Liver (tissue), 3 donors: ENCODE measurements at regions not wholly inside any gene's neighbourhood (a gene's known extent, or its start where the extent isn't known, plus 50 kb on each side); places are given as distances from the start of the nearest gene placed in this dataset.

Source experiments
- FOXA1 ChIP-seq: IDR thresholded peaks from 2 replicates; pipeline ENCODE4 v1.6.1; 2016; ENCODE audit warnings: antibody characterized with exemption
- GABPA ChIP-seq, 2 donors: IDR thresholded peaks in 1 of 2; conservative IDR thresholded peaks in 1 of 2; 2 replicates each; pipeline ENCODE4 v1.6.1; 2016; ENCODE audit warnings: antibody characterized with exemption in 2 of 2, mild to moderate bottlenecking in 1 of 2, moderate library complexity in 1 of 2
- HNF4G ChIP-seq: IDR thresholded peaks from 2 replicates; pipeline ENCODE4 v1.6.1; 2016; ENCODE audit warnings: antibody characterized with exemption
- JUND ChIP-seq, 2 donors: IDR thresholded peaks; 2 replicates each; pipeline ENCODE4 v1.6.1; 2016; ENCODE audit warnings: antibody characterized with exemption in 2 of 2
- TF ChIP-seq, protein P1 (sequence below): fragments of 150-350 bp; IDR thresholded peaks from 2 replicates; pipeline ENCODE4 v1.5.1; 2017; ENCODE audit warnings: improper control_type of control experiment, low read depth, low read length; ENCODE audit not compliant: missing input control
- TF ChIP-seq, protein P2 (sequence below): IDR thresholded peaks from 2 replicates; pipeline ENCODE4 v1.6.1; 2016; ENCODE audit warnings: antibody characterized with exemption, mild to moderate bottlenecking
- donor health status: healthy.
- donor health status: healthy.

DNA sequence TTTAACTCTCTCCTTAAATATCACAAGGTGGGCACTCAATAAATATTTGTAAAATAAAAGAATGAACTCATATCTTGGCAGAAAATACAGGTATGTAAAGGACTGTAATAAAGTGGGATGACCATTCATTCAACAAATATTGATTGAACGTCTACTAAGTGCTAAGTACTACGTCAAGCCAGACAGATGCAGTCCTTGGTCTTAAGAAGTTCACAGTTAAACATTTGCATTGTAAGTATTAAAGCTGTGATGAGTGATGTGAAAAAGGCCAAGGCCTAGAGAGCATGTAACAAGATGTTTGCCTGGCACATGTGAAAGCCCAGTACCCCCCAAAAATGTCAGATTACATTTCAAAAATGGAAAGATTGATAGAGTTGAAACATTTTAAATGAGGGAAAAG lies 130.1 kb upstream of the TMEM170B start:
- TF ChIP-seq, protein P1, sequence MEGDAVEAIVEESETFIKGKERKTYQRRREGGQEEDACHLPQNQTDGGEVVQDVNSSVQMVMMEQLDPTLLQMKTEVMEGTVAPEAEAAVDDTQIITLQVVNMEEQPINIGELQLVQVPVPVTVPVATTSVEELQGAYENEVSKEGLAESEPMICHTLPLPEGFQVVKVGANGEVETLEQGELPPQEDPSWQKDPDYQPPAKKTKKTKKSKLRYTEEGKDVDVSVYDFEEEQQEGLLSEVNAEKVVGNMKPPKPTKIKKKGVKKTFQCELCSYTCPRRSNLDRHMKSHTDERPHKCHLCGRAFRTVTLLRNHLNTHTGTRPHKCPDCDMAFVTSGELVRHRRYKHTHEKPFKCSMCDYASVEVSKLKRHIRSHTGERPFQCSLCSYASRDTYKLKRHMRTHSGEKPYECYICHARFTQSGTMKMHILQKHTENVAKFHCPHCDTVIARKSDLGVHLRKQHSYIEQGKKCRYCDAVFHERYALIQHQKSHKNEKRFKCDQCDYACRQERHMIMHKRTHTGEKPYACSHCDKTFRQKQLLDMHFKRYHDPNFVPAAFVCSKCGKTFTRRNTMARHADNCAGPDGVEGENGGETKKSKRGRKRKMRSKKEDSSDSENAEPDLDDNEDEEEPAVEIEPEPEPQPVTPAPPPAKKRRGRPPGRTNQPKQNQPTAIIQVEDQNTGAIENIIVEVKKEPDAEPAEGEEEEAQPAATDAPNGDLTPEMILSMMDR = no peak
- no peak for TF ChIP-seq GABPA (IDR thresholded peaks at IDR 0.05 in 1 of 2, conservative IDR thresholded peaks at IDR 0.05 in 1 of 2)
- TF ChIP-seq, protein P2, sequence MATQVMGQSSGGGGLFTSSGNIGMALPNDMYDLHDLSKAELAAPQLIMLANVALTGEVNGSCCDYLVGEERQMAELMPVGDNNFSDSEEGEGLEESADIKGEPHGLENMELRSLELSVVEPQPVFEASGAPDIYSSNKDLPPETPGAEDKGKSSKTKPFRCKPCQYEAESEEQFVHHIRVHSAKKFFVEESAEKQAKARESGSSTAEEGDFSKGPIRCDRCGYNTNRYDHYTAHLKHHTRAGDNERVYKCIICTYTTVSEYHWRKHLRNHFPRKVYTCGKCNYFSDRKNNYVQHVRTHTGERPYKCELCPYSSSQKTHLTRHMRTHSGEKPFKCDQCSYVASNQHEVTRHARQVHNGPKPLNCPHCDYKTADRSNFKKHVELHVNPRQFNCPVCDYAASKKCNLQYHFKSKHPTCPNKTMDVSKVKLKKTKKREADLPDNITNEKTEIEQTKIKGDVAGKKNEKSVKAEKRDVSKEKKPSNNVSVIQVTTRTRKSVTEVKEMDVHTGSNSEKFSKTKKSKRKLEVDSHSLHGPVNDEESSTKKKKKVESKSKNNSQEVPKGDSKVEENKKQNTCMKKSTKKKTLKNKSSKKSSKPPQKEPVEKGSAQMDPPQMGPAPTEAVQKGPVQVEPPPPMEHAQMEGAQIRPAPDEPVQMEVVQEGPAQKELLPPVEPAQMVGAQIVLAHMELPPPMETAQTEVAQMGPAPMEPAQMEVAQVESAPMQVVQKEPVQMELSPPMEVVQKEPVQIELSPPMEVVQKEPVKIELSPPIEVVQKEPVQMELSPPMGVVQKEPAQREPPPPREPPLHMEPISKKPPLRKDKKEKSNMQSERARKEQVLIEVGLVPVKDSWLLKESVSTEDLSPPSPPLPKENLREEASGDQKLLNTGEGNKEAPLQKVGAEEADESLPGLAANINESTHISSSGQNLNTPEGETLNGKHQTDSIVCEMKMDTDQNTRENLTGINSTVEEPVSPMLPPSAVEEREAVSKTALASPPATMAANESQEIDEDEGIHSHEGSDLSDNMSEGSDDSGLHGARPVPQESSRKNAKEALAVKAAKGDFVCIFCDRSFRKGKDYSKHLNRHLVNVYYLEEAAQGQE = no peak
- no peak for TF ChIP-seq HNF4G
- TF ChIP-seq FOXA1 = no peak
- TF ChIP-seq JUND (IDR thresholded peaks at IDR 0.05) = no peak
